ENCODE measurements at regions not wholly inside any gene's neighbourhood (a gene's known extent, or its start where the extent isn't known, plus 50 kb on each side); places are given as distances from the start of the nearest gene placed in this dataset.

GRCh38 chr2:162926907-162927306, 88.3 kb upstream of the KCNH7 start:
- ATAC-seq (no peak), DNase-seq (no peak)
- no peaks in the 10 kb centered on the region for H3K9me3 ChIP-seq
- in situ Hi-C loops (cut with MboI; ENCODE audit: low sequenced_read_pairs in 4 of 4) (no loop called here), intact Hi-C loops (cut with DNase I; ENCODE audit: low total_unique reads) (no loop called here)
- H3K36me3 ChIP-seq, result no peaks in the 10 kb centered on the region
- H3K4me3 ChIP-seq, result no peak overlapping the region
- H3K27ac ChIP-seq, result no peak overlapping the region
- no peaks in the 10 kb centered on the region for H3K27me3 ChIP-seq
- no peaks in the 10 kb centered on the region for H3K4me1 ChIP-seq
- TF ChIP-seq, protein P1, sequence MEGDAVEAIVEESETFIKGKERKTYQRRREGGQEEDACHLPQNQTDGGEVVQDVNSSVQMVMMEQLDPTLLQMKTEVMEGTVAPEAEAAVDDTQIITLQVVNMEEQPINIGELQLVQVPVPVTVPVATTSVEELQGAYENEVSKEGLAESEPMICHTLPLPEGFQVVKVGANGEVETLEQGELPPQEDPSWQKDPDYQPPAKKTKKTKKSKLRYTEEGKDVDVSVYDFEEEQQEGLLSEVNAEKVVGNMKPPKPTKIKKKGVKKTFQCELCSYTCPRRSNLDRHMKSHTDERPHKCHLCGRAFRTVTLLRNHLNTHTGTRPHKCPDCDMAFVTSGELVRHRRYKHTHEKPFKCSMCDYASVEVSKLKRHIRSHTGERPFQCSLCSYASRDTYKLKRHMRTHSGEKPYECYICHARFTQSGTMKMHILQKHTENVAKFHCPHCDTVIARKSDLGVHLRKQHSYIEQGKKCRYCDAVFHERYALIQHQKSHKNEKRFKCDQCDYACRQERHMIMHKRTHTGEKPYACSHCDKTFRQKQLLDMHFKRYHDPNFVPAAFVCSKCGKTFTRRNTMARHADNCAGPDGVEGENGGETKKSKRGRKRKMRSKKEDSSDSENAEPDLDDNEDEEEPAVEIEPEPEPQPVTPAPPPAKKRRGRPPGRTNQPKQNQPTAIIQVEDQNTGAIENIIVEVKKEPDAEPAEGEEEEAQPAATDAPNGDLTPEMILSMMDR (IDR thresholded peaks at IDR 0.05 in 4 of 5, conservative IDR thresholded peaks at IDR 0.05 in 1 of 5), result no peak
- no peak for TF ChIP-seq POLR2A (IDR thresholded peaks at IDR 0.05)

DNA sequence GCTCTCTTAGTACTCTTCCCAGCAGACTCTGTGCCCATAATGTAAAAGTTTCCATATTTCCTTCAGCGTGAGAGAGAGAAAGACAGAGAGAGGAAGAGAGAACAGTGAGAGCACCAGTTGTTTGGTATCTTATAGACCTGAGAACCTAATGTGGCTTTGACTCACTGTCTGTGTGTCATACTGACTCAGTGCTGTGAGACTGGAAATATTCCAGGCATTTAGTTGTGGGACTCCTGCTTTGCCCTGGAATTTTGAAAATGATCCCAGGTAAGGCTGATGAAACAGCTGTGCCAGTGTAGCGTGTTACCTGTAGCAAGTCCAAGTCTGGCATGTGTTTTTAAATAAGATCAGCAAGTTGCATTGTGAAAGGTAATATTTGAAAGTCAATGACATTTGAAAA, 87.9 kb upstream of the KCNH7 start:
- DNase-seq (no peak), ATAC-seq (no peak)
- TF ChIP-seq POLR2A (IDR thresholded peaks at IDR 0.05), result no peak
- TF ChIP-seq, protein P1 (IDR thresholded peaks at IDR 0.05 in 4 of 5, conservative IDR thresholded peaks at IDR 0.05 in 1 of 5), result no peak
- H3K4me1 ChIP-seq, result no peaks in the 10 kb centered on the region
- no peaks in the 10 kb centered on the region for H3K36me3 ChIP-seq
- no peaks in the 10 kb centered on the region for H3K9me3 ChIP-seq
- in situ Hi-C loops (cut with MboI; ENCODE audit: low sequenced_read_pairs in 4 of 4) (no loop called here), intact Hi-C loops (cut with DNase I; ENCODE audit: low total_unique reads) (no loop called here)
- H3K4me3 ChIP-seq, result no peak overlapping the region
- no peak overlapping the region for H3K27ac ChIP-seq
- no peaks in the 10 kb centered on the region for H3K27me3 ChIP-seq

- in situ Hi-C loops (cut with MboI; ENCODE audit: low sequenced_read_pairs in 4 of 4) (no loop called here), intact Hi-C loops (cut with DNase I; ENCODE audit: low total_unique reads) (no loop called here)
- Histone ChIP-seq H3K9me3 (no peaks in the 10 kb centered on the region), H3K36me3 (no peaks in the 10 kb centered on the region), H3K27ac (no peak overlapping the region), H3K4me1 (no peaks in the 10 kb centered on the region), H3K27me3 (no peaks in the 10 kb centered on the region), H3K4me3 (no peak overlapping the region)
- TF ChIP-seq, protein P1 (IDR thresholded peaks at IDR 0.05 in 4 of 5, conservative IDR thresholded peaks at IDR 0.05 in 1 of 5), result no peak
- no peak for TF ChIP-seq POLR2A (IDR thresholded peaks at IDR 0.05)
- DNase-seq (no peak), ATAC-seq (no peak)
Observed at GRCh38 chr2:162925595-162925994, 87.0 kb upstream of the KCNH7 start.

DNA sequence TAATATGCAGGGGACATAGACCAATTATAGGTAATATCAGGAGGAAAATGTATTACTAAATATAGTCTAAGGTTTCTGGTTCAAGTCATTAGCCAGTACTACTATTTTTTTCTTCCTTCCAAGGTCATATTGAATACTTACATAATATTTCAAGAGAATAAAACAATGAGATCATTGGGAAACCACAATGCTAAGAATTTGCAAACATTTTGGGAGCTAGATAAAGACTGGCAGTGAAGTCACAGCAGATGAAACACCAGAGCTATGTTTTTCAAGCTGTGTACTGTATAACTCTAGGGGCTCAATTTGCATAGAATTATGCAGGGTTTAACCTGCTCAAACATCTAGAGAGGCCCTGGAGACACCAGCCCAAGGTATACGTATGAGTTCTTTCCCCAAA, 80.5 kb upstream of the KCNH7 start:
- ATAC-seq (no peak), DNase-seq (no peak)
- no peaks in the 10 kb centered on the region for H3K36me3 ChIP-seq
- in situ Hi-C loops (cut with MboI; ENCODE audit: low sequenced_read_pairs in 4 of 4) (no loop called here), intact Hi-C loops (cut with DNase I; ENCODE audit: low total_unique reads) (no loop called here)
- TF ChIP-seq POLR2A (IDR thresholded peaks at IDR 0.05), result no peak
- TF ChIP-seq, protein P1 (IDR thresholded peaks at IDR 0.05 in 4 of 5, conservative IDR thresholded peaks at IDR 0.05 in 1 of 5), result no peak
- no peak overlapping the region for H3K4me3 ChIP-seq
- no peak overlapping the region for H3K27ac ChIP-seq
- no peaks in the 10 kb centered on the region for H3K27me3 ChIP-seq
- no peaks in the 10 kb centered on the region for H3K4me1 ChIP-seq
- no peaks in the 10 kb centered on the region for H3K9me3 ChIP-seq

DNA sequence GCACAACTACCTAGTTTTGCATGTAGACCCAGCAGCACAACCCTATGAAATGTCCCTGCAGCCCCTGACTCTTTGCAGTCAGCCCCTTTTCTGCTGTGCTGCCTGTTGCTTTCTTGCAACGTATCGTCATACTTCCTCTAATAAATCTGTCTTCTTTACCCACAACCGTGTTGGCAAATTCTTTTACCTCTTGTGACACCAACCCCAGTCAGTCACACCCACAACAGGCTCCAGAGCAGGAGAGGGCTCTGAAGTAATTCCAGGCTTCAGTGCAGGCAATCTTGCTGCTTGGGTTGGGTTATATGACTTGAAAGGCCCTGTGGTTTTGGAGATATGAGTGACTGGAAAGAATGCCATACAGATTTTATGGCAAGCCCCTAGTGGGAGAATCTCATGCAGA, 79.1 kb upstream of the KCNH7 start:
- ATAC-seq (no peak), DNase-seq (no peak)
- H3K27me3 ChIP-seq, result no peaks in the 10 kb centered on the region
- H3K36me3 ChIP-seq, result no peaks in the 10 kb centered on the region
- H3K27ac ChIP-seq, result no peak overlapping the region
- no peaks in the 10 kb centered on the region for H3K4me1 ChIP-seq
- TF ChIP-seq, protein P1 (IDR thresholded peaks at IDR 0.05 in 4 of 5, conservative IDR thresholded peaks at IDR 0.05 in 1 of 5), result no peak
- no peak for TF ChIP-seq POLR2A (IDR thresholded peaks at IDR 0.05)
- H3K9me3 ChIP-seq, result no peaks in the 10 kb centered on the region
- H3K4me3 ChIP-seq, result no peak overlapping the region
- intact Hi-C loops (cut with DNase I; ENCODE audit: low total_unique reads), result no loop called here
- in situ Hi-C loops (cut with MboI; ENCODE audit: low sequenced_read_pairs in 4 of 4), result no loop called here
